ENCODE measurements at regions not wholly inside any gene's neighbourhood (a gene's known extent, or its start where the extent isn't known, plus 50 kb on each side); places are given as distances from the start of the nearest gene placed in this dataset.

- TF ChIP-seq POLR2A (IDR thresholded peaks at IDR 0.05; ENCODE audit: low read length) (no peak), GATA1 (IDR thresholded peaks at IDR 0.05; ENCODE audit: low read depth, low read length) (no peak)
Observed at GRCh38 chrX:19293606-19294325, 50.0 kb upstream of the PDHA1 start.
